Nephron progenitor cell (in vitro differentiated cells): ENCODE measurements at regions not wholly inside any gene's neighbourhood (a gene's known extent, or its start where the extent isn't known, plus 50 kb on each side); places are given as distances from the start of the nearest gene placed in this dataset.

Source experiments
- DNase-seq: peaks from one replicate; pipeline ENCODE4 v3.0.0; 2021
- H3K27ac Mint-ChIP-seq: 2 replicates; pipeline ENCODE4 v1.8.0; 2021; ENCODE audit warnings: mild to moderate bottlenecking, moderate library complexity, mixed read lengths
- H3K27me3 Mint-ChIP-seq: 2 replicates; pipeline ENCODE4 v1.8.0; 2021; ENCODE audit warnings: mild to moderate bottlenecking, low read depth, mixed read lengths; ENCODE audit not compliant: poor library complexity
- H3K36me3 Mint-ChIP-seq: 2 replicates; pipeline ENCODE4 v1.8.0; 2021; ENCODE audit warnings: low read depth, mixed read lengths
- H3K4me1 Mint-ChIP-seq: 2 replicates; pipeline ENCODE4 v1.8.0; 2021; ENCODE audit warnings: mixed read lengths
- H3K4me3 Mint-ChIP-seq: 2 replicates; pipeline ENCODE4 v1.8.0; 2021; ENCODE audit warnings: mild to moderate bottlenecking, moderate library complexity, mixed read lengths
- H3K9me3 Mint-ChIP-seq: 2 replicates; pipeline ENCODE4 v1.8.0; 2021; ENCODE audit warnings: mild to moderate bottlenecking, moderate library complexity, mixed read lengths
- CTCF ChIP-seq: fragments of 200-600 bp; sonication (generic); IDR thresholded peaks from 2 replicates; pipeline ENCODE4 v1.5.0; 2021; ENCODE audit warnings: antibody characterized with exemption

DNA sequence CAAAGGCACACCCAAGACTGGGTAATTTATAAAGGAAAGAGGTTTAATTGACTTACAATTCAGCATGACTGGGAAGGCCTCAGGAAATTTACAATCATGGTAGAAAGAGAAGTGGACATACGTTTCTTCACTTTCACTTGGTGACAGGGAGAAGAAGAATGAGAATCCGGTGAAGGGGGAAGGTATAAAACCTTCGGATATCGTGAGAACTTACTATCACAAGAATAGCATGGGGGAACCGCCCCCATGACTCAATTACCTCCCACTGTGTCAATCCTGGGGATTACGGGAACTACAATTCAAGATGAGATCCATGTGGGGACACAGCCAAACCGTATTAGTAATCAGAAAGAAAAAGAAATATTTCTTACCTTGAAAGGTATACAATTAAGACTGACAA lies 782.9 kb upstream of the HS3ST1 start:
- peaks cover 5% of the 10 kb centered on the region for H3K9me3 Mint-ChIP-seq
- H3K4me1 Mint-ChIP-seq, result no peaks in the 10 kb centered on the region
- no peak overlapping the region for H3K27ac Mint-ChIP-seq
- H3K27me3 Mint-ChIP-seq, result peaks cover 3% of the 10 kb centered on the region
- no peak overlapping the region for H3K4me3 Mint-ChIP-seq
- TF ChIP-seq CTCF, result no peak
- DNase-seq, result no peak
- no peaks in the 10 kb centered on the region for H3K36me3 Mint-ChIP-seq

- no peak overlapping the region for H3K4me3 Mint-ChIP-seq
- no peaks in the 10 kb centered on the region for H3K36me3 Mint-ChIP-seq
- TF ChIP-seq CTCF, result no peak
- H3K4me1 Mint-ChIP-seq, result no peaks in the 10 kb centered on the region
- H3K27me3 Mint-ChIP-seq, result no peaks in the 10 kb centered on the region
- H3K27ac Mint-ChIP-seq, result no peak overlapping the region
- no peak for DNase-seq
- peaks cover 5% of the 10 kb centered on the region for H3K9me3 Mint-ChIP-seq
Measured at GRCh38 chr4:12207396-12207795, 778.7 kb upstream of the HS3ST1 start.

- no peak overlapping the region for H3K27ac Mint-ChIP-seq
- no peak overlapping the region for H3K4me3 Mint-ChIP-seq
- no peaks in the 10 kb centered on the region for H3K36me3 Mint-ChIP-seq
- H3K4me1 Mint-ChIP-seq, result no peaks in the 10 kb centered on the region
- H3K9me3 Mint-ChIP-seq, result no peaks in the 10 kb centered on the region
- H3K27me3 Mint-ChIP-seq, result no peaks in the 10 kb centered on the region
- DNase-seq, result no peak
- TF ChIP-seq CTCF, result no peak
Measured at GRCh38 chr4:12206091-12206490, 777.4 kb upstream of the HS3ST1 start.

DNA sequence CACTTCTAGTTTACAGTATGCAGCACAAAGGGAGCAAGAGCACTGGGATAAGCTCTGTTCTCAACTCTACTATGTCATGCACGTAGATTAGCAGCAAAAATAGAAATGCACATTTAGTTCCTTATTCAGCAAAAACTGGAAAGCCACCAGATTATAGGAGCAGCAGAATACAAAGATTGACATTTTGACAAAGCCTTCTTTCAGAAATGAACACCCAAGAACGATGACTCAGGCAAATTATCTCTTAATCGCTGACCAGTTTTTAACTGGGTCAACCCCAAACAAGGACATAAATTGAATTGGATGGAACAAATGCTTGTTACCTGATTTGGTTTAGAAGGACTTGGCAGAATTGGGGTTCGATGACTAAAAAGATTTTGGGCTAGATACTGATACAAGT lies 775.3 kb upstream of the HS3ST1 start:
- no peak for DNase-seq
- Mint-ChIP-seq H3K36me3 (no peaks in the 10 kb centered on the region), H3K4me1 (no peaks in the 10 kb centered on the region), H3K9me3 (no peaks in the 10 kb centered on the region), H3K4me3 (no peak overlapping the region), H3K27ac (no peak overlapping the region), H3K27me3 (no peaks in the 10 kb centered on the region)
- no peak for TF ChIP-seq CTCF

- Mint-ChIP-seq H3K27ac (no peak overlapping the region), H3K9me3 (no peaks in the 10 kb centered on the region), H3K36me3 (no peaks in the 10 kb centered on the region), H3K4me3 (no peak overlapping the region), H3K27me3 (no peaks in the 10 kb centered on the region), H3K4me1 (no peaks in the 10 kb centered on the region)
- no peak for TF ChIP-seq CTCF
- no peak for DNase-seq
Measured at GRCh38 chr4:12200226-12200625, 771.5 kb upstream of the HS3ST1 start.

- Mint-ChIP-seq H3K4me3 (no peak overlapping the region), H3K4me1 (no peaks in the 10 kb centered on the region), H3K27me3 (peaks cover 5% of the 10 kb centered on the region), H3K36me3 (no peaks in the 10 kb centered on the region), H3K27ac (no peak overlapping the region), H3K9me3 (no peaks in the 10 kb centered on the region)
- TF ChIP-seq CTCF, result no peak
- no peak for DNase-seq
Measured at GRCh38 chr4:12186526-12186925, 757.8 kb upstream of the HS3ST1 start.
